C1 segment of cervical spinal cord (tissue), 14 donors: ENCODE measurements at regions not wholly inside any gene's neighbourhood (a gene's known extent, or its start where the extent isn't known, plus 50 kb on each side); places are given as distances from the start of the nearest gene placed in this dataset.

Source experiments
- DNase-seq, 14 donors: peaks; one replicate each; lab custom pipeline; 2025; lab: John Stamatoyannopoulos, UW

GRCh38 chr21:18460979-18461378 lies 57.4 kb upstream of the TMPRSS15 start:
- DNase-seq = no peak

DNA sequence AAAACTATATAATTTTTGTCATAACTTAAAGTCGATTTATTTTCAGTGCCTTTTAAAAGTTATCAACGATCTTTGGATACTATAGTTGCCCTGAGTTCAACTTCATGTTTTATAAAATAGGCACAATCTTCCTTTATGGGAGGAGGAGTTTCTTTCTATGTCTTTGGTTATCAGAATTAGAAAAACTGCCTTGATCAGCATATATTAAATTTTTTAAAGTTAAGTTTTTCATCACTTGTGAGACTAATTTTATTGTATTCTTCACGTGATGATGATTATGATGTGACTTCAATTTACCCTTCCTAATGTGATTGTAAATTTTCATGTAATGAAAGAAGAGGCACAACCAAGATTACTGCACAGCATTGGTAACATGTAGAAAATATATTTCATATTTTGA lies 58.2 kb upstream of the TMPRSS15 start:
- DNase-seq = no peak

DNA sequence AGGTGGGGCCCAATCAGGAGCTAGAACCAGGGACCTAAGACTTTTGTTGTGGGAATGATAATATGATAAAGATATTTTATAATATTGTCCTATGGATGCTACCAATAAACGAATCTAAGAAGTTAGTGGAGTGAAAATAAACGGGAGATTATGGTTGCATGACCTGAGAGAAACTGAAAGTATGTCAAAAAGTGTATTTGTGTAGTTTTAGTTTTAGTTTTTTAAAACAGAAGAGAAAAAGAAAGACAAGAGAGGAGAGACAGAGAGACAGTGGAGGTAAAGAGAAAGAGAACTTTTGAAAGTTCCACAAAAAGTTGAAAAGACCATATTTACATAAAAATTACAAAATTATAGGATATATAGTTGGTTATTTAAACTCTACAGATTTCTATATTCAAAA lies 64.1 kb upstream of the TMPRSS15 start:
- DNase-seq = no peak

GRCh38 chr21:18468790-18469189 lies 65.2 kb upstream of the TMPRSS15 start:
- DNase-seq = no peak

DNA sequence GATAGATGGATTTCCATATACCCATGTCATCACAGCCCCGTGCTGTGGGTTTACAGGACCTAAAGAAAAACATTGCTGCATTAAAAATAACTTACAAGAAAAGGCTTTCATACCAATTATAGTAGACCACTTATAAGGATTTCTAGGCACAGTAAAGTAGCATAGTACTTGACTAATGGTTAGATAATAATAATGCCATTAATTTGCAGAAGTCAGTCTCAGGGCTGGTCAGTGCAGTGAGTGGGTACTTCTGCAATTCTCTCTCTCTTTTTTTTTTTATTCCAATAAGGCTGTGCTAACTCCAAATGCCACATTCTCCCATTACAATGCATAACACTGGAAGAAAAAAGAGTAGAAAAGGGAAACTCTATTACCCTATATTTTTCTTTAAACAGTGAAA lies 73.1 kb upstream of the TMPRSS15 start:
- DNase-seq = no peak

GRCh38 chr21:18477043-18477442 lies 73.5 kb upstream of the TMPRSS15 start:
- no peak for DNase-seq

DNA sequence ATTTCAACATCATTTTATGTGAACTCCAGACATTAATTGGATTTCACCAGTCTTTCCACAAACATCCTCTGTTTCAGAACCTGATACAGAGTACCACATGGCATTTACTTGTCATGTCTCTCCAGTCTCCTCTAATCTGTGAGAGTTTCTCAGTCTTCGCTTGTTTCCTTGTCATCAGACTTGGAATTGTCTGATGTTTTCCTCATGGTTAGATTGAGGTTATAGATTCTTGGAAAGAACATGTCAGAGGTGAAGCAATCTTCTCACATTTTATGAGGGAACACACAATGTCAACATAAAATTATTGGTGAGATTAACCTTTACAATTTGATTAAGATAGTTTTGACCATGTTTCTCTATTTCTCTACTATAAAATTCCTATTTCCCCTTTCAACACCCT lies 74.9 kb upstream of the TMPRSS15 start:
- no peak for DNase-seq

GRCh38 chr21:18488252-18488651 lies 84.7 kb upstream of the TMPRSS15 start:
- DNase-seq = no peak

DNA sequence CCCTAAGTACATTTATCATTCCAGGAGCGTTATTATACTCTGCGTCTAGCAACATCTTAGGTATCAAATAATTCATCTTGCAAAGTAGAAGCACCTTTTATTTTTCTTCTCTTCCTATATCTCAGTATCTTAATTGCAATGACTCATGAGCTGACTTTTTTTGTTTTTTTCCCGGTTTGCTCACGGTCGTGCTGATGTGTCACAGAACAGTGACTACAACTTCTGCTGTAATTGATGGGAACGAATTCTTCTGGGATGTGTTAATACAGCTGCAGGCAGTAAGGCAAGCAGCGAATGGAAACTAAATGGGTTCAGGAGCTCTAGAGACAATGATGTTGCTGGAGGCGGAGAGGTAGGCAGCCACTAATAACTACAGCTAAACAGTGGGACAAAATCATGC lies 89.8 kb upstream of the TMPRSS15 start:
- no peak for DNase-seq

DNA sequence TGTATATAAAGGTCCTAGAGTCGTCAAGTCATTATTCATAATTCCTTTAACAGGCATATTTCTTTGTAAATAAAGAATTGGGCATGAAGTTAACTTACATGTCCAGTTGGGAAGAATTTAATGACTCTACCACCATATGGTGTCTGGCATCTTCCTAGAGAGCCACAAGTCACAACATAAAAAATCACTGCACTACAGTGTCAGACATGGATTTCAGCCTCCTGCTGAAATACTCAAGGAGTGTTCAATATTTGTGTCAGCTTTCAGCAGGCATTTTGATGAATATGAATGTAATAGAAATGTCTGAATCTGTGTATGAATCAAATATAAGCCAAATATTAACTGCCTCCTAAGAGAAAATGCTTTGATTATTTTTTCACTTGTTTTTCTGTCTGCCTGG lies 91.9 kb upstream of the TMPRSS15 start:
- DNase-seq = no peak

- no peak for DNase-seq
Observed at GRCh38 chr21:18498431-18498830, 94.8 kb upstream of the TMPRSS15 start.

DNA sequence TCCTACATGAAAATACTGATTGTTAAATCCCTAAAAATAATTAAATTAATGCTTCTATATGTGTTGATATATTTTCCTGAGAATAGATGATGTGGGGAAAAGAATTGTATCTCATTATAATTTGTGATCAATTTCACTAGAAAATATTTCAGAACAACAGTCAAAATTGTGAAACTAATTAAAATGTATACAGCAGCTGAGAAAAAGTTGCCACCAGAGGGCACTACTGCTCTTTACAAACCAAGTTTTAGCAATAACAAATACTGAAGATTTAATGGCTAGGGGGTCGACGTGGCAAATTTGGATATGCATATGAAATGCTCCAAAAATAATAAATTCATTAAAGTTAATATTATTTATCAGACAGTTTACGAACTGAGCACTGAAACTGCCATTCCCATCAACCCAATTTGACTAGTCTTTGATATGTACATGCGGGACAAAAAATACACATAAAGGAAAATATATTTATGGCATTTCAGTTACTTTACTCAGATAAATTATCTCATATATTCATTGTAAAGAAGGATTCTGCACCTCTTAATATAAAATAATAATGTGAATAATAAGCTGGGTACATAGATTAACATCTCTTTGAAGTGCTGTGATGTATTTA lies 96.3 kb upstream of the TMPRSS15 start:
- DNase-seq = peak in 1 of 14 donors; percentile 26

DNA sequence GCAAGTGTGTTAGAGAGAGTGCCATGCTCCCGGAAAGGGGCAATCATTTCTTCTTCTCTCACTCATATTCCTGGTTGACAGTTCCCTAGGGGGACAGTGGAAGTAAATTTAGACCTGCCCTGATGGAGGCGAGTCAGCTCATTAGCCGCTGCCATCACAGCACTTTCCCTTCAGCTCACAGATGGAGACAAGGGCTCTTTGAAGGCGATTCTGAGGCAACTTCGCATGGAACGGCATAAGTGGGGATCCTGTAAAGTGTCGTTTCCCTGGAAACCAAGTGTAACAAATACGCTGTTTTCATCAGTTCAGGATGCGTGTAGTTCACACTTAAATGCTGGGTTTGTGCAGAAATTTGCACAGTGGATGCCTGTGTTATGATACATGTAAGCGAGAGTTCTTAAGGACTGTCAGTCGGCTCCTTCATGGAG lies 114.5 kb upstream of the TMPRSS15 start:
- no peak for DNase-seq

GRCh38 chr21:18521204-18521603 lies 117.6 kb upstream of the TMPRSS15 start:
- no peak for DNase-seq

- DNase-seq = no peak
Observed at GRCh38 chr21:18522181-18522972, 118.8 kb upstream of the TMPRSS15 start.

- no peak for DNase-seq
Observed at GRCh38 chr21:18524097-18524880, 120.7 kb upstream of the TMPRSS15 start.

DNA sequence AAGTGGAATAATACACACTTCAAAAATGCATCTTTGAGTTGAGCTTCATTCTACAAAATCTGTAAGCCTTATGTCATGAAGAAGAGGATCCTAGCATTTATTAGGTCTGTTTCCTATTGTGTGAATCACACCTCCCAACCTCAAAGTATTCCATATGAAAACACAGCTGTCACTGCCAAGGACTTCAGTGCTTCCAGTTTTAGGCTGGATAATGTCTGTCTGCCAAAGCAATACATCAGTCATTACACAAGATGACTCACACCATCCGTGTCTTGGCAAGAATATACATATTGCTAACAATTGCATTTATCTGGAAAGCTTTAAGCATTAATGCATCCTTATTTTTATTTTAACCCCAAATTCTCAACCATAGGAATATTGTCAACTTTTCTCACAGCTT lies 125.7 kb upstream of the TMPRSS15 start:
- DNase-seq = no peak

DNA sequence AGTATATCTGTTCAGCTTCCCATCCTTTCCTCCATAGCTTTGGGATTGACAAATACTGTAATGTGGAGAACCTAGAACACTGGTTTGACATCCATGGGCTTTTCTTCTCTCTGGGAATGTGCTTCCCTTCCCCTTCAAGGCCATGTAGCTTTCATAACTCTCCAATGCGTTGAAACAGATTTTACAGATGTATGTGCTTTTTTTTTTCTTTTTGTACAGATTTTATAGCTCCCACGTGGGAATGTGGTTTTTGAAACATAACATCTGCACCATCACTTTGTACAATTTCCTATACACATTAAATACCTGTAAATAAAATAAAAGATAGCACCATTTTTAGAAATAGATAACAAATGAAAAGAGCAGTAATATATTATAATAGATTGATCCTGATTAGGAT lies 138.5 kb upstream of the TMPRSS15 start:
- no peak for DNase-seq

GRCh38 chr21:18545908-18546307 lies 142.3 kb upstream of the TMPRSS15 start:
- no peak for DNase-seq

DNA sequence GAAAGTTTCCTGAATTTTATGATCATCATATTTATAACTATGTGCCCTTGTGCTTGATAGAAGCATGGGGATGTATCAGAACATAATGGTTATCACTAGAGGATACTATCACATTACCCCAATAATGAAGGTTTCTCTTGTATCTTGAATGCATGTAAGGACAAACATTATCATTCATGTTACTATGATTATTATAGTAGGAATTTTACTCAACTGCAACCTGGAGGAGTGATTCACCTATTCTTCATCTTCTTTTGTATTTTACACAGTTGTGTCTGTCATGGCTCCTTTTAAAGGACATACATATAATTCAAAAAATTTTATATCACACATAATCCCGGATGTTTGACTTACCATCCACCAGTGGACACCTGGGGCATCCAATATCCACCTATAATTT lies 143.8 kb upstream of the TMPRSS15 start:
- DNase-seq = no peak

GRCh38 chr21:18548249-18548648 lies 144.7 kb upstream of the TMPRSS15 start:
- no peak for DNase-seq

DNA sequence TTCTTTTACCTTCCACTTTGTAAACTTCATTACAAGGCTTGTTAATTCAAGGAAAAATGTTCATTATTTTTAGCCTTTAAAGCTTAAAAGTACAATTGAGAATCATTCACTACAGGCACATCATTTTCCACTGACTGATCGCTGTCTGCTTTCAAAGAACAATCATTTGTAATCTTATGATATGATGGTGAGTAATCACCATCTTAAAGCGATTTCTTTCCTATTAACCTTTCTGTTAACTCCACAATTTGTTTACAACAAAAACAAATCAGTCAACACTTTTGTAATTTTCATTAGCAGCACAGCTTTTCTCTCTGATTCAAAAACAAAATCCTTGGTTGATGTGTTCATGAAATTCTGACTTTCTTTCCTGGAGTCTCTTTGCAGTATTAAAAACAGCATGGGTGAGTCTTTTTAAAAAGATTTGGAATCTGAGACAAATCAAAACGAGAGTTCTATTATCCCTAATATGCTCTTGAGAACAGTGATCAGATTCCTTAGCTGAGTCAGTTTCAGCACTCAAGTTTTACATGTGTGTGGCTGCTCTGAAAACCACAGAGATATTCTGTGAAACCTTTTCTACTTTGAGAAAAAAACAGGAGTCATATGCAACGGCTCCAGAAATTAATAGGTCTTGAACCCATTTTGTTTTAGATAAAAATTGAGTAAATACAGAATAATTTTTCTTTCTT lies 145.8 kb upstream of the TMPRSS15 start:
- no peak for DNase-seq
